NT2/D1 (cell line): ENCODE measurements at regions not wholly inside any gene's neighbourhood (a gene's known extent, or its start where the extent isn't known, plus 50 kb on each side); places are given as distances from the start of the nearest gene placed in this dataset.

Experiments
- DNase-seq: peaks from one replicate; pipeline ENCODE4 v3.0.0-alpha.2; 2011; ENCODE audit warnings: low read depth, low spot score
- H3K27me3 ChIP-seq: 2 replicates; pipeline ENCODE4 v1.6.0; 2011; ENCODE audit warnings: mild to moderate bottlenecking; ENCODE audit not compliant: insufficient read length, insufficient read depth
- H3K36me3 ChIP-seq: 2 replicates; pipeline ENCODE4 v1.6.1; 2011; ENCODE audit warnings: mild to moderate bottlenecking, low read length, mixed read lengths; ENCODE audit not compliant: insufficient read depth, insufficient read length
- H3K4me1 ChIP-seq: 2 replicates; pipeline ENCODE4 v1.5.1; 2011; ENCODE audit not compliant: insufficient read depth, insufficient read length
- H3K4me3 ChIP-seq: 2 replicates; pipeline ENCODE4 v1.5.1; 2011; ENCODE audit warnings: low read depth; ENCODE audit not compliant: insufficient read length
- H3K9ac ChIP-seq: 2 replicates; pipeline ENCODE4 v1.6.0; 2011; ENCODE audit warnings: low read depth; ENCODE audit not compliant: insufficient read length
- H3K9me3 ChIP-seq: 2 replicates; pipeline ENCODE4 v1.5.1; 2011; ENCODE audit warnings: mild to moderate bottlenecking, low read length; ENCODE audit not compliant: insufficient read depth
- SUZ12 ChIP-seq: IDR thresholded peaks from 2 replicates; pipeline ENCODE4 v1.6.1; 2011; ENCODE audit not compliant: insufficient read length, insufficient read depth; ENCODE audit errors: extremely low read depth
- YY1 ChIP-seq: IDR thresholded peaks from 2 replicates; pipeline ENCODE4 v1.6.1; 2011; ENCODE audit not compliant: insufficient read length, insufficient read depth
- ZNF274 ChIP-seq: IDR thresholded peaks from 2 replicates; pipeline ENCODE4 v1.6.1; 2011; ENCODE audit warnings: mild to moderate bottlenecking, low read depth, low read length

- no peak for TF ChIP-seq YY1
- no peak for TF ChIP-seq ZNF274
- no peak for TF ChIP-seq SUZ12
- Histone ChIP-seq H3K9ac (no peak overlapping the region), H3K4me3 (no peak overlapping the region), H3K9me3 (no peaks in the 10 kb centered on the region), H3K27me3 (peaks cover 1% of the 10 kb centered on the region), H3K4me1 (no peaks in the 10 kb centered on the region), H3K36me3 (no peaks in the 10 kb centered on the region)
- DNase-seq = no peak
Measured at GRCh38 chr12:24554612-24555295, 394.1 kb downstream of the BCAT1 start.

- Histone ChIP-seq H3K9ac (no peak overlapping the region), H3K36me3 (no peaks in the 10 kb centered on the region), H3K4me1 (no peaks in the 10 kb centered on the region), H3K27me3 (no peaks in the 10 kb centered on the region), H3K4me3 (no peak overlapping the region), H3K9me3 (no peaks in the 10 kb centered on the region)
- TF ChIP-seq SUZ12 = no peak
- no peak for TF ChIP-seq YY1
- TF ChIP-seq ZNF274 = no peak
- no peak for DNase-seq
Measured at GRCh38 chr12:24553259-24553658, 395.6 kb downstream of the BCAT1 start.

- no peaks in the 10 kb centered on the region for H3K9me3 ChIP-seq
- TF ChIP-seq ZNF274 = no peak
- no peak for TF ChIP-seq SUZ12
- no peak for TF ChIP-seq YY1
- H3K27me3 ChIP-seq = no peaks in the 10 kb centered on the region
- no peak overlapping the region for H3K9ac ChIP-seq
- H3K4me3 ChIP-seq = no peak overlapping the region
- no peaks in the 10 kb centered on the region for H3K36me3 ChIP-seq
- no peak for DNase-seq
- no peaks in the 10 kb centered on the region for H3K4me1 ChIP-seq
Measured at GRCh38 chr12:24551163-24551786, 397.6 kb downstream of the BCAT1 start.

GRCh38 chr12:24550609-24551008 lies 398.3 kb downstream of the BCAT1 start:
- H3K4me3 ChIP-seq = no peak overlapping the region
- no peaks in the 10 kb centered on the region for H3K4me1 ChIP-seq
- no peaks in the 10 kb centered on the region for H3K36me3 ChIP-seq
- H3K27me3 ChIP-seq = no peaks in the 10 kb centered on the region
- no peak overlapping the region for H3K9ac ChIP-seq
- TF ChIP-seq YY1 (no peak), SUZ12 (no peak), ZNF274 (no peak)
- no peak for DNase-seq
- H3K9me3 ChIP-seq = no peaks in the 10 kb centered on the region

GRCh38 chr12:24546661-24547060 lies 402.2 kb downstream of the BCAT1 start:
- no peak for TF ChIP-seq ZNF274
- TF ChIP-seq YY1 = no peak
- TF ChIP-seq SUZ12 = no peak
- Histone ChIP-seq H3K4me1 (no peaks in the 10 kb centered on the region), H3K4me3 (no peak overlapping the region), H3K9ac (no peak overlapping the region), H3K27me3 (no peaks in the 10 kb centered on the region), H3K9me3 (no peaks in the 10 kb centered on the region), H3K36me3 (no peaks in the 10 kb centered on the region)
- no peak for DNase-seq

DNA sequence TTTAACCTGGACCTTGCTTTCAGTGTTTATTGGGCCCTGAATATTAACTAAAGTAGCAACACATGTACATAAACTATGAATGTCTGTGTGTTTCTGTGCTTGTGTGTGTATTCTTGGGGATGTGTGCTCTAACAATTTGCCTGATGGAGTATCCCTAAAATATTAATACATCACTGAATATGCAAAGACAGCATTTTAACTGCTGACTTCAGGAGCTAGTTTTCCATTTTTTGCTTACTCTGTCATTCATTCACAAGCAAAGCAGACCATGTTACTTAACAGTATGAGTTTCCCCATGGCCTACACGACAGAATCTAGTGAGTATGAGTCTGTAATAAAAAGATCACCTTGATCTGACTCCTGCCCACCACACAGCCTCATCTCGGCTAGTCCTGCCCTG lies 402.8 kb downstream of the BCAT1 start:
- H3K4me1 ChIP-seq = no peaks in the 10 kb centered on the region
- no peaks in the 10 kb centered on the region for H3K9me3 ChIP-seq
- H3K36me3 ChIP-seq = no peaks in the 10 kb centered on the region
- TF ChIP-seq ZNF274 = no peak
- TF ChIP-seq SUZ12 = no peak
- TF ChIP-seq YY1 = no peak
- DNase-seq = no peak
- no peak overlapping the region for H3K4me3 ChIP-seq
- H3K9ac ChIP-seq = no peak overlapping the region
- H3K27me3 ChIP-seq = no peaks in the 10 kb centered on the region

DNA sequence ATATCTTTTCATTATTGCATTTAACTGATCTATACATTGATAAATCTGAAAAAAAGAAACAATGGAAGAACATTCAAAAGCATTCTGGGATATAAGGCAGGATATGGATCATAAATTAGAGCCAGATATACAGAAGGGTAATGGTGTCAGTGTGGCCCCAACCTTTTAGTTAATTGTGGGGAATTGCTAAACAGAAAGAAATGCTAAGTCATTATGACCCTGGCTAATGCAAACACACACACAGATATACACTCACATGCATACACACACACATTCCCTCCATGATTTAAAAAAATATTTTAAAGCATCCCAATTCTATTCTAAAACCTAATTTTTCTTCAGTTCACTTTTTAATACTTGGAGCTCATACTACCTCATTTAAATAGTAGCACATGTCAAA lies 404.5 kb downstream of the BCAT1 start:
- Histone ChIP-seq H3K4me1 (no peaks in the 10 kb centered on the region), H3K36me3 (no peaks in the 10 kb centered on the region), H3K9me3 (no peaks in the 10 kb centered on the region), H3K4me3 (no peak overlapping the region), H3K27me3 (no peaks in the 10 kb centered on the region), H3K9ac (no peak overlapping the region)
- TF ChIP-seq ZNF274 = no peak
- DNase-seq = no peak
